Mammary epithelial cell (primary cell): ENCODE measurements at regions not wholly inside any gene's neighbourhood (a gene's known extent, or its start where the extent isn't known, plus 50 kb on each side); places are given as distances from the start of the nearest gene placed in this dataset.

Experiments used
- EZH2 ChIP-seq: IDR thresholded peaks from 2 replicates; pipeline ENCODE4 v1.6.1; 2012; ENCODE audit warnings: low read length, inconsistent platforms, borderline replicate concordance
- TF ChIP-seq, protein P1 (sequence below), 2 donors: IDR thresholded peaks in 1 of 2; conservative IDR thresholded peaks in 1 of 2; 2 replicates each; pipeline ENCODE4 v1.5.1; 2011 to 2012; ENCODE audit warnings: inconsistent platforms in 2 of 2, low read length in 2 of 2, mild to moderate bottlenecking in 2 of 2, control low read depth in 1 of 2, low read depth in 1 of 2; ENCODE audit not compliant: insufficient read depth in 1 of 2; ENCODE audit errors: extremely low read depth in 1 of 2

DNA sequence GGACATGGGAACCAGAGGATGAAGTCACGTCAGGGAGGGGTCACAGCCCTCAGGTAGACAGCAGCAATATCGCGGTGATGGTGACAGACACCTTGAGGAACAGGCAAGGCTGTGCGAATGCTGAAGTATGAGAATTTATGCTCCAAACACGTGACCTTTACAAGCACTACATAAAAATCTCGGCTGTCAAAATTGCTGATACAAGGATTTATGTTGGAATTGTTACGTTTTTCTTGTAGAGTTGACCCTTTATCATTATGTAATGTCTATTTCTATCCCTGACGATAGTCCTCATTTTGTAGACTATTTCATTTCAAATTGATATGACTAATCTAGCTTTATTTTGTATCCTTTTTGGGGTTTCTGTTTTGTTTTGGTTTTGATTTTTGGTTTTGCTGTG is 311.1 kb downstream of the C6orf118 start:
- TF ChIP-seq, protein P1, sequence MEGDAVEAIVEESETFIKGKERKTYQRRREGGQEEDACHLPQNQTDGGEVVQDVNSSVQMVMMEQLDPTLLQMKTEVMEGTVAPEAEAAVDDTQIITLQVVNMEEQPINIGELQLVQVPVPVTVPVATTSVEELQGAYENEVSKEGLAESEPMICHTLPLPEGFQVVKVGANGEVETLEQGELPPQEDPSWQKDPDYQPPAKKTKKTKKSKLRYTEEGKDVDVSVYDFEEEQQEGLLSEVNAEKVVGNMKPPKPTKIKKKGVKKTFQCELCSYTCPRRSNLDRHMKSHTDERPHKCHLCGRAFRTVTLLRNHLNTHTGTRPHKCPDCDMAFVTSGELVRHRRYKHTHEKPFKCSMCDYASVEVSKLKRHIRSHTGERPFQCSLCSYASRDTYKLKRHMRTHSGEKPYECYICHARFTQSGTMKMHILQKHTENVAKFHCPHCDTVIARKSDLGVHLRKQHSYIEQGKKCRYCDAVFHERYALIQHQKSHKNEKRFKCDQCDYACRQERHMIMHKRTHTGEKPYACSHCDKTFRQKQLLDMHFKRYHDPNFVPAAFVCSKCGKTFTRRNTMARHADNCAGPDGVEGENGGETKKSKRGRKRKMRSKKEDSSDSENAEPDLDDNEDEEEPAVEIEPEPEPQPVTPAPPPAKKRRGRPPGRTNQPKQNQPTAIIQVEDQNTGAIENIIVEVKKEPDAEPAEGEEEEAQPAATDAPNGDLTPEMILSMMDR (conservative IDR thresholded peaks at IDR 0.05 in 1 of 2, IDR thresholded peaks at IDR 0.05 in 1 of 2; ENCODE audit: extremely low read depth in 1 of 2, insufficient read depth in 1 of 2, low read depth in 1 of 2, low read length in 2 of 2): no peak
- no peak for TF ChIP-seq EZH2
